OCI-LY7 (cell line): ENCODE measurements at regions not wholly inside any gene's neighbourhood (a gene's known extent, or its start where the extent isn't known, plus 50 kb on each side); places are given as distances from the start of the nearest gene placed in this dataset.

Source experiments
- CTCF ChIP-seq: fragments of 200-600 bp; sonication (generic); conservative IDR thresholded peaks from 2 replicates; pipeline ENCODE4 v1.5.1; 2014; ENCODE audit warnings: mild to moderate bottlenecking, antibody characterized with exemption, low read length, moderate library complexity, mixed read lengths
- EZH2phosphoT487 ChIP-seq: fragments of 200-600 bp; sonication (generic); IDR thresholded peaks from 2 replicates; pipeline ENCODE4 v1.6.1; 2018; ENCODE audit warnings: low read depth, borderline replicate concordance, mild to moderate bottlenecking, mixed run types, antibody characterized with exemption, low read length, moderate library complexity, mixed read lengths

GRCh38 chr16:85527767-85528297 lies 85.3 kb upstream of the GSE1 start:
- TF ChIP-seq CTCF (no peak), EZH2phosphoT487 (no peak)
